ENCODE measurements at regions not wholly inside any gene's neighbourhood (a gene's known extent, or its start where the extent isn't known, plus 50 kb on each side); places are given as distances from the start of the nearest gene placed in this dataset.

DNA sequence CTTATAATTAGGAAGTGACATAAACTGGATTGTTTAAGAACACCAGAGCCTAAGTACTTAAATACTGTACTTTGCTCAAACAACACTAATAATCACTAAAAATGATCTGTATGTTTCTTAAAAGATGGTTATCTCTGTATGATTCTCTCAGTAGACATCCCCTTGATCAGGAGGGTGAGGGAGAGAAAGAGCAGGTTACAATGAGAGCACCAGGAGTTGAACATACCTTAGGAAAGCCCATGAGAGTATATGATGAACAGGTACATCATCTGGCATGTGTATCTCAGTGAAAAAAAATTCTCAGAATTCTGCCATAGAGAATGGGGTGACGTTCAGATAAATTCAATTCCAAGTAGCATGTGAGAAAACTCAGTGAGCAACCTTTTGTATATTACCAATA is 59.9 kb upstream of the IL2 start:
- TF ChIP-seq CTCF (IDR thresholded peaks at IDR 0.05; ENCODE audit: extremely low read depth in 1 of 2, insufficient read depth in 1 of 2, low read depth in 1 of 2, low read length in 2 of 2) (no peak), EZH2 (IDR thresholded peaks at IDR 0.05; ENCODE audit: borderline replicate concordance, low read depth, low read length, severe bottlenecking) (no peak), POLR2A (IDR thresholded peaks at IDR 0.05; ENCODE audit: low read depth, low read length) (no peak), MYC (IDR thresholded peaks at IDR 0.05; ENCODE audit: low read depth, low read length) (no peak), GATA2 (IDR thresholded peaks at IDR 0.05; ENCODE audit: insufficient read depth, insufficient read length, low read depth, low read length) (no peak), POLR2AphosphoS5 (IDR thresholded peaks at IDR 0.05; ENCODE audit: insufficient read depth, low read depth, low read length) (no peak)
